GM21737 (cell line): ENCODE measurements at regions not wholly inside any gene's neighbourhood (a gene's known extent, or its start where the extent isn't known, plus 50 kb on each side); places are given as distances from the start of the nearest gene placed in this dataset.

Experiments used
- ATAC-seq: cut with Tn5 transposase; IDR thresholded peaks from one replicate; pipeline ENCODE4 v1.9.1; 2021; ENCODE audit warnings: mild to moderate bottlenecking, moderate library complexity; ENCODE audit not compliant: unreplicated experiment

- ATAC-seq = no peak
Observed at GRCh38 chr6:130670142-130670541, 157.1 kb upstream of the SMLR1 start.

GRCh38 chr6:130671119-130671518, 156.1 kb upstream of the SMLR1 start:
- ATAC-seq = no peak

GRCh38 chr6:130671577-130671976, 155.6 kb upstream of the SMLR1 start:
- no peak for ATAC-seq

GRCh38 chr6:130672153-130672552, 155.1 kb upstream of the SMLR1 start:
- ATAC-seq = no peak

- no peak for ATAC-seq
Observed at GRCh38 chr6:130674604-130675003, 152.6 kb upstream of the SMLR1 start.

- ATAC-seq = no peak
Observed at GRCh38 chr6:130675072-130675471, 152.1 kb upstream of the SMLR1 start.

- no peak for ATAC-seq
Observed at GRCh38 chr6:130676077-130676772, 151.0 kb upstream of the SMLR1 start.

GRCh38 chr6:130676773-130677144, 150.4 kb upstream of the SMLR1 start:
- ATAC-seq = no peak

GRCh38 chr6:130677312-130677711, 149.9 kb upstream of the SMLR1 start:
- ATAC-seq = no peak

GRCh38 chr6:130677766-130678165, 149.4 kb upstream of the SMLR1 start:
- no peak for ATAC-seq

GRCh38 chr6:130679684-130680083, 147.5 kb upstream of the SMLR1 start:
- no peak for ATAC-seq

GRCh38 chr6:130680116-130680515, 147.1 kb upstream of the SMLR1 start:
- ATAC-seq = no peak

- ATAC-seq = no peak
Observed at GRCh38 chr6:130681028-130681427, 146.2 kb upstream of the SMLR1 start.

- ATAC-seq = no peak
Observed at GRCh38 chr6:130682066-130682465, 145.1 kb upstream of the SMLR1 start.

GRCh38 chr6:130683761-130684517, 143.3 kb upstream of the SMLR1 start:
- ATAC-seq = no peak

GRCh38 chr6:130692659-130693058, 134.5 kb upstream of the SMLR1 start:
- ATAC-seq = no peak

- ATAC-seq = no peak
Observed at GRCh38 chr6:130693944-130694343, 133.3 kb upstream of the SMLR1 start.

- no peak for ATAC-seq
Observed at GRCh38 chr6:130694606-130695005, 132.6 kb upstream of the SMLR1 start.

- no peak for ATAC-seq
Observed at GRCh38 chr6:130696806-130697205, 130.4 kb upstream of the SMLR1 start.

GRCh38 chr6:130697271-130697994, 129.8 kb upstream of the SMLR1 start:
- no peak for ATAC-seq

- no peak for ATAC-seq
Observed at GRCh38 chr6:130697995-130698535, 129.1 kb upstream of the SMLR1 start.

- no peak for ATAC-seq
Observed at GRCh38 chr6:130699742-130700141, 127.5 kb upstream of the SMLR1 start.
